GM23338 (cell line): ENCODE measurements at regions not wholly inside any gene's neighbourhood (a gene's known extent, or its start where the extent isn't known, plus 50 kb on each side); places are given as distances from the start of the nearest gene placed in this dataset.

Experiments
- CREB1 ChIP-seq: fragments of 250-450 bp; sonication (Bioruptor Pico); IDR thresholded peaks from 2 replicates; pipeline ENCODE4 v1.5.0; 2020; ENCODE audit warnings: low read depth, mild to moderate bottlenecking, moderate library complexity
- CTCF ChIP-seq, 2 experiments: fragments of 200-600 bp in 1 of 2; sonication (generic) in 1 of 2; conservative IDR thresholded peaks; 2 replicates each; pipeline versions ENCODE4 v1.5.1 to v1.6.1; 2016 to 2017; ENCODE audit warnings: antibody characterized with exemption in 2 of 2, low read depth in 2 of 2, mild to moderate bottlenecking in 2 of 2, moderate library complexity in 1 of 2
- ETS1 ChIP-seq: IDR thresholded peaks from 2 replicates; pipeline ENCODE4 v1.6.1; 2016; ENCODE audit warnings: antibody characterized with exemption
- EZH2 ChIP-seq: fragments of 200-600 bp; sonication (generic); IDR thresholded peaks from one replicate; pipeline ENCODE4 v1.8.0; 2017; ENCODE audit warnings: antibody characterized with exemption, mild to moderate bottlenecking, low read depth; ENCODE audit not compliant: unreplicated experiment
- NANOG ChIP-seq: IDR thresholded peaks from 2 replicates; pipeline ENCODE4 v1.6.1; 2016; ENCODE audit warnings: antibody characterized with exemption, borderline replicate concordance
- POLR2AphosphoS5 ChIP-seq: IDR thresholded peaks from 2 replicates; pipeline ENCODE4 v1.6.1; 2016; ENCODE audit warnings: antibody characterized with exemption, low read depth
- REST ChIP-seq: IDR thresholded peaks from one replicate; pipeline ENCODE4 v1.6.1; 2018; ENCODE audit warnings: antibody characterized with exemption; ENCODE audit not compliant: unreplicated experiment

- TF ChIP-seq CTCF (conservative IDR thresholded peaks at IDR 0.05; ENCODE audit: low read depth in 2 of 2) (no peak), EZH2 (no peak), CREB1 (no peak), NANOG (no peak), REST (no peak), POLR2AphosphoS5 (no peak), ETS1 (no peak)
Measured at GRCh38 chr13:50731400-50731799, 112.1 kb downstream of the DLEU7 start.
